ENCODE measurements at regions not wholly inside any gene's neighbourhood (a gene's known extent, or its start where the extent isn't known, plus 50 kb on each side); places are given as distances from the start of the nearest gene placed in this dataset.

DNA sequence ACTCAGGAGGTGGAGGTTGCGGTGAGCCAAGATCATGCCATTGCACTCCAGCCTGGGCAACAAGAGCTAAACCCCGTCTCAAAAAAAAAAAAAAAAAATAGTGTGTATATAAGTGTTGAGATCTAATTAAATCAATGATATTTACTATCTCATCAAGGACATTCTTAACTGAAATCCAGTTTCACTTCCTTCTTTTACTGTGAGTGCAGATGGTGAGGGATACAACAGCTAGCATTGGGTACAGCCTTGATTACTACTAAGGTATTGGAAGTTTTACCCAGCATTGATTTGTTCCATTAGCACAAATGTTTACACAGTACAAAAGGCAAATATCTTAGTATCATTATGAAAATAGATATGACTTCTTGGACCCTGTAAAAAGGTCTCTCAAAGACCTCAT, 546.6 kb downstream of the KCTD12 start:
- TF ChIP-seq, protein P1, sequence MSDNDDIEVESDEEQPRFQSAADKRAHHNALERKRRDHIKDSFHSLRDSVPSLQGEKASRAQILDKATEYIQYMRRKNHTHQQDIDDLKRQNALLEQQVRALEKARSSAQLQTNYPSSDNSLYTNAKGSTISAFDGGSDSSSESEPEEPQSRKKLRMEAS (IDR thresholded peaks at IDR 0.05; ENCODE audit: low read depth, low read length): no peak
- TF ChIP-seq, protein P2, sequence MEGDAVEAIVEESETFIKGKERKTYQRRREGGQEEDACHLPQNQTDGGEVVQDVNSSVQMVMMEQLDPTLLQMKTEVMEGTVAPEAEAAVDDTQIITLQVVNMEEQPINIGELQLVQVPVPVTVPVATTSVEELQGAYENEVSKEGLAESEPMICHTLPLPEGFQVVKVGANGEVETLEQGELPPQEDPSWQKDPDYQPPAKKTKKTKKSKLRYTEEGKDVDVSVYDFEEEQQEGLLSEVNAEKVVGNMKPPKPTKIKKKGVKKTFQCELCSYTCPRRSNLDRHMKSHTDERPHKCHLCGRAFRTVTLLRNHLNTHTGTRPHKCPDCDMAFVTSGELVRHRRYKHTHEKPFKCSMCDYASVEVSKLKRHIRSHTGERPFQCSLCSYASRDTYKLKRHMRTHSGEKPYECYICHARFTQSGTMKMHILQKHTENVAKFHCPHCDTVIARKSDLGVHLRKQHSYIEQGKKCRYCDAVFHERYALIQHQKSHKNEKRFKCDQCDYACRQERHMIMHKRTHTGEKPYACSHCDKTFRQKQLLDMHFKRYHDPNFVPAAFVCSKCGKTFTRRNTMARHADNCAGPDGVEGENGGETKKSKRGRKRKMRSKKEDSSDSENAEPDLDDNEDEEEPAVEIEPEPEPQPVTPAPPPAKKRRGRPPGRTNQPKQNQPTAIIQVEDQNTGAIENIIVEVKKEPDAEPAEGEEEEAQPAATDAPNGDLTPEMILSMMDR (IDR thresholded peaks at IDR 0.05; ENCODE audit: low read depth, low read length): no peak
- TF ChIP-seq POLR2A (IDR thresholded peaks at IDR 0.05; ENCODE audit: extremely low read depth, insufficient read length) (no peak), MYC (IDR thresholded peaks at IDR 0.05; ENCODE audit: low read depth, low read length) (no peak)
